Adipose tissue (tissue), 3 donors: ENCODE measurements at regions not wholly inside any gene's neighbourhood (a gene's known extent, or its start where the extent isn't known, plus 50 kb on each side); places are given as distances from the start of the nearest gene placed in this dataset.

Experiments
- H3K27ac ChIP-seq: one replicate; pipeline ENCODE4 v1.5.1; 2013; ENCODE audit warnings: low read depth, low read length
- WGBS, 3 donors: extraction: QIAGEN DNeasy Blood & Tissue Kit; methylation state at CpG; one replicate each; pipeline ENCODE4 v1.1.7; 2013; 5-methylcytosine and 5-hydroxymethylcytosine counted together
- donor health status: healthy with polysubstance abuse.
- donor health status: Bipolar disorder and iron deficiency.
- donor health status: healthy.

GRCh38 chr12:91811481-91812287 is 334.0 kb downstream of the BTG1 start:
- no peak overlapping the region for H3K27ac ChIP-seq
- WGBS, 3 donors = 41 to 51% (median 45%) methylated on average over 5 of the region's 5 CpGs

DNA sequence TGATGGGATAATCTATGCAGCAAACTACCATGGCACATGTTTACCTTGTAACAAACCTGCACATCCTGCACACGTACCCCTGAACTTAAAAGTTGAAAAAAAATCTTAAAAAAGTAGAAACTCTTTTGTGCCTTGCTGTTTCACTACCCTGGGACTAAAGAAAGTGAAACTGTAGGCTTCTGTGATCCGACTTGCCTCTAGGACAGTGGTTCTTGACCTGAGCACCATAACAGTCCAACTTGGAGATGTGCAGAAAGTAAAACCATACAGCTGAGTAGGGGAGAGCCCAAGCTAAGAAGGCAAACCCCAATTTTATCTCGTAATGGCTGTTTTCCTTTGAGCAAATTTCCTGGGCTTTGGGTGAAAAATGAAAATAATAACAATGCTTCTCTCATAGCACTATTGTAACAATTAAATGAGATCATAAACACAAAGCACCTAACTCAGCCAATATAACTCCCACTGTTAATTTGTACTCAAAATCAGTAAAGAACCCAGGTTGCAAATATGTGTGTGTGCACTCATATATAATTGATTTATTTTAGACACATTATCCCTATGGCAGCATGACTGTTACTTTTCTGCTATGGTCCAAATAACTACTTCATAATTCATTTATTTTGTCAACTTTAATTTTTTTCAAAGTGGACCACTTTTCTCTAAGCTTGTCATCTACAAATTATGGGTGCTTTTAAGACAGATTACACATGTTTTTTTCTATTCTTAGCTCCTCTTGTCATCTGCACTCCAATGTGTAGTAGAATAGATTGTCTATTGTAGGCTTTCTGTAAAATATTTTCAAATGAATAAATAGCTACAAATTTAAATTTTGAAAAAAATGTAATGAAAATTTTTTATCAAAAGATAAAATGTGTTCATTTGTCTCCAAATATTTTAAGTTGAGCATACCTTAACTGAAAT is 334.9 kb downstream of the BTG1 start:
- H3K27ac ChIP-seq = no peak overlapping the region
- 75 to 92% (median 78%) methylated on average over 3 of the region's 3 CpGs for WGBS, 3 donors

GRCh38 chr12:91810077-91810476 is 335.6 kb downstream of the BTG1 start:
- H3K27ac ChIP-seq = no peak overlapping the region
- 93 to 94% (median 93%) methylated on average over 1 of the region's 1 CpG for WGBS, 3 donors

DNA sequence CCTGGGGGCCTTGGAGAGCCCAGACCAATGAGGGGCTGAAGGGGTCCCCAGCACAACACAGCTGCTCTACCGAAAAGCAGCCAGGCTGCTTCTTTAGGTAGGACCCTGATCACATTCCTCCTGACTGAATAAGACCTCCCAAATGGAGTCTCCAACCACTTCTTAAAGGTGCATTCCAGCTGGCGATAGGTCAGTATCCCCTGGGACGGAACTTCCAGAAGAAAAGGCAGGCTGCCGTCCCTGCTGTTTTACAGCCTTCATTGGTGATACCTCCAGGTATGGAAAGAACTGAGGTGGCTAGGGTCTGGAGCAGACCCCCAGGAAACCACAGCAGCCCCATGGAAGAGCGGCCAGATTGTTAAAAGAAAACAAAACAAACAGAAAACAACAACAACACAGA is 340.6 kb downstream of the BTG1 start:
- no peak overlapping the region for H3K27ac ChIP-seq
- 93 to 97% (median 94%) methylated on average over 5 of the region's 5 CpGs for WGBS, 3 donors

DNA sequence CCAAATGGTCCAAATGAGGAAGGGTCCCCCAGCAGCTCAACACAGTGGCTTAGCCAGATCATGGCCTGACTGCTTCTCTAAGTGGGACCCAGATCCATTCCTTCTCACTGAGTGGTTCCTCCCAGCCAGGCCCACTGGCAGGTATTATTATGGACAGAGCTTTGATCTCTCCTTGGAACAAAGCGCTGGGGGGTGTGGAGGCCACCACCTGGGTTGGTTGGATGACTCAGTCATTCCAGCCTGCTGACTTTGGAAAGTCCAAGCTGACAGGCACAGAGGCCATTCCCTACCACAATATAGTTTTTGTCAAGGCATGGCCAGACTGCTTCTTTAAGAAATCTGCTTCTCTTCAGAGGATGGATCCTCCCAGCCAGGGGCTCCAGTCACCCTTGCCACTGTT is 341.1 kb downstream of the BTG1 start:
- 97 to 100% (median 100%) methylated on average over 1 of the region's 1 CpG for WGBS, 3 donors
- H3K27ac ChIP-seq = no peak overlapping the region

DNA sequence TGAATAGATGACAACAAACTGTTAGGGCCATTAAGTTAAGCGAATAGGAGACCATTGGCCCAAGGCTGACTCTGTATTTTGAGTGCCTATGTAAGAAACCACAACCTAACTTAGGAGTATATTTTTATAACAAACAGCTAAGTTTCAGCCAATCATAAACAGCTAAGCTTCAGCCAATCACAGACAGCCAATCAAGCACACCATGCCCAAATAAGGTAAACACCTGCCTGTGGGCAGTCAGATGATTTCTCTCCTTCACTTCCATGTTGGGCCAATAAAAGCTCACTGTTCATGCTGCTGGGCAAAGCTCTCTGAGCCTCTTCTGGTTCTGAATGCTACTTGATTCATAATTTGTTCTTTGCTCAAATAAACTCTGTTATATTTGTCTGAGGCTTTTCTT is 344.6 kb downstream of the BTG1 start:
- WGBS, 3 donors = 94 to 97% (median 95%) methylated on average over 1 of the region's 1 CpG
- no peak overlapping the region for H3K27ac ChIP-seq

DNA sequence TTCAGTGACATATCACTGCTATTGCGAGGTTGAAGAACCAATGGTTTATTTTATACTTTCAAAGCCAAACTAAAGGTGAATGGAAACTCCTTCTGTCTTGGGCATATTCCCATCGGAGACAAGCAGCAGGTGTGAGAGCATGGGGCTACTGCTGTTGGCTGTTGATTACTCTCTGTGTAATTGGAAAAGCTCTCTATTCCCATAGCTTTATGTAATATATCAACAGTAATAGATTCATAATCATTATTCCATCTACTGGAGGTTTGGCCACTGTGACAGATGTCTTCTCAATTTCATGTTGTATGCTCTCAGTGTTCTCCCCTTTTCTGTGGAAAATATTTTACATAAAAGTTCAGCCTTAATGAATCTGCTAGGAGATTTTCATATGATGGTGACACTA is 352.0 kb downstream of the BTG1 start:
- 85 to 96% (median 94%) methylated on average over 2 of the region's 2 CpGs for WGBS, 3 donors
- no peak overlapping the region for H3K27ac ChIP-seq

- no peak overlapping the region for H3K27ac ChIP-seq
- 74 to 86% (median 78%) methylated on average over 1 of the region's 1 CpG for WGBS, 3 donors
Observed at GRCh38 chr12:91792597-91792996, 353.0 kb downstream of the BTG1 start.

- 91 to 96% (median 95%) methylated on average over 2 of the region's 2 CpGs for WGBS, 3 donors
- H3K27ac ChIP-seq = no peak overlapping the region
Observed at GRCh38 chr12:91786499-91787272, 359.0 kb downstream of the BTG1 start.

- H3K27ac ChIP-seq = no peak overlapping the region
- 73 to 79% (median 76%) methylated on average over 6 of the region's 6 CpGs for WGBS, 3 donors
Observed at GRCh38 chr12:91785655-91786498, 359.8 kb downstream of the BTG1 start.

- no peak overlapping the region for H3K27ac ChIP-seq
- WGBS, 3 donors = 88 to 96% (median 93%) methylated on average over 2 of the region's 2 CpGs
Observed at GRCh38 chr12:91781114-91781513, 364.5 kb downstream of the BTG1 start.

DNA sequence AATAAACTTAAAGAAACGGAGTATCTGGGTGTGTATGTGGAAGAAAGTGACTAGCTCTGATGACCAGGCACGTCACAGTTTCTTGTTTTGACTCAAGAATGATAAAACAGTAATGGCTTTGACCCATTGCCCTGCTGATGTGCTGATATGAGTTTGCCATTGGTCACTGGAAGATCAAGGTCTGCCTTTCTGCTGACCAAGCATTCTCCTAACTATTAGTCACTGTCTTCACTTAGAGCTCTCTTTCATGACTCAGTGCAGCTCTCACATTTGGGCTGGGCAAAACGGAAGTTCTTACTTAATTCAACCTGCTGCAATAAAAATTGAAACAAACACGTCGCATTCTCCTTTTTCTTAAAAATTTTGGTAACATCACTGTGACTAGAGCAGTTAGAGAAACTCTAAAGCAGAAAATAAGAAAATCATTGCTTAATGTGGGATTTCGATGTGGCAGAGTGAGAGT is 366.7 kb downstream of the BTG1 start:
- 53 to 68% (median 53%) methylated on average over 6 of the region's 6 CpGs for WGBS, 3 donors
- no peak overlapping the region for H3K27ac ChIP-seq

GRCh38 chr12:91778091-91778832 is 367.4 kb downstream of the BTG1 start:
- 44 to 61% (median 44%) methylated on average over 3 of the region's 3 CpGs for WGBS, 3 donors
- H3K27ac ChIP-seq = no peak overlapping the region

DNA sequence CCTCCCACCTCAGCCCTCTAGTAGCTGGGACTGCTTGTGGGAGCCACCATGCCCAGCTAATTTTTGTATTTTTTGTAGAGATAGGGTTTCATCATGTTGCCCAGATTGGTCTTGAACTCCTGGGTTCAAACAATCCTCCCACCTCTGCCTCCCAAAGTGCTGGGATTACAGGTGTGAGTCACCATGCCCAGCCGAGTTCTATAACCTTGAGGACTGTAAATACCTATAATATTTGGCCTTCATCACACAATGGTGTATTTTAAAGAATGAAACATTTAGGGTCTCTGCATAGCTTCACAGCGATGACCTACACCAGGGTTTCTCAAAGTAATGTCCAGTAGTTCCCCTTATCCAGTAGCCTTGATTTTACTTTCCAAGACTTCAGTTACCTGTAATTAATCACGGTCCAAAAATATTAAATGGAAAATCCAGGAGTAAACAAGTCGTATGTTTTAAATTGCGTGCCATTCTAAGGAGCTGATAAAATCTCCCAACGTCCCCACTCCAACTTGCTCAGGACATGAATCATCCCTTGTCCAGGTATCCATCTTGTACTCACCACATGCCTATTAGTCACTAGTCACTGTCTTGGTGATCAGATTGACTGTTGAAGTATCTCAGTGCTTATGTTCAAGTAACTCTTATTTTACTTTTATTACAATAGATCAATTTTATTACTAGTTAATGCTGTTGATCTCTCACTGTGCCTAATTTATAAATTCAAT is 368.2 kb downstream of the BTG1 start:
- 85 to 92% (median 92%) methylated on average over 6 of the region's 6 CpGs for WGBS, 3 donors

GRCh38 chr12:91774434-91774921 is 371.2 kb downstream of the BTG1 start:
- H3K27ac ChIP-seq = no peak overlapping the region

More for the DNA sequence above, 368.2 kb downstream of the BTG1 start:
- H3K27ac ChIP-seq = no peak overlapping the region

GRCh38 chr12:91773749-91774429 is 371.8 kb downstream of the BTG1 start:
- no peak overlapping the region for H3K27ac ChIP-seq
- WGBS, 3 donors = 62 to 69% (median 63%) methylated on average over 4 of the region's 4 CpGs

More at GRCh38 chr12:91774434-91774921, 371.2 kb downstream of the BTG1 start:
- 21 to 48% (median 37%) methylated on average over 6 of the region's 6 CpGs for WGBS, 3 donors
